ENCODE measurements at regions not wholly inside any gene's neighbourhood (a gene's known extent, or its start where the extent isn't known, plus 50 kb on each side); places are given as distances from the start of the nearest gene placed in this dataset.

DNA sequence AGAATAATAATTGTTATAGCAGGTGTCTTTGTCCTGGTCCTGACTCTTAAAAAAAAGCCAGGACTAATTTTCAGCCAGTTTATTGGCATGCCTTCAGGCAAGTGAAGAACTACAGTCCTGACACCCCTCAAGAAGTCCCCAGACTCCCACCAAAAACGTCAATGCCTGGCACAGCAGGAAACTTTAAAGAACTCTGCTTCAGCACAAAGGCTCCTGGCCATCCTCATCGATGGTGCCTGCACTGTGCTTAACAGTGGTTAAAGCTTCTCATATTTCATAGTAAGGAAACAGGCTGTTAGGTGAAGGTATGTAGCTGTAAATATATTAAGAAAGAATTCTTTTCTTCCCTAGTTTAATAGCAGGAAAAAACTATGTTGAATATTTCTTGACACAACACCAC, 280.1 kb upstream of the PUM3 start:
- TF ChIP-seq, protein P1, sequence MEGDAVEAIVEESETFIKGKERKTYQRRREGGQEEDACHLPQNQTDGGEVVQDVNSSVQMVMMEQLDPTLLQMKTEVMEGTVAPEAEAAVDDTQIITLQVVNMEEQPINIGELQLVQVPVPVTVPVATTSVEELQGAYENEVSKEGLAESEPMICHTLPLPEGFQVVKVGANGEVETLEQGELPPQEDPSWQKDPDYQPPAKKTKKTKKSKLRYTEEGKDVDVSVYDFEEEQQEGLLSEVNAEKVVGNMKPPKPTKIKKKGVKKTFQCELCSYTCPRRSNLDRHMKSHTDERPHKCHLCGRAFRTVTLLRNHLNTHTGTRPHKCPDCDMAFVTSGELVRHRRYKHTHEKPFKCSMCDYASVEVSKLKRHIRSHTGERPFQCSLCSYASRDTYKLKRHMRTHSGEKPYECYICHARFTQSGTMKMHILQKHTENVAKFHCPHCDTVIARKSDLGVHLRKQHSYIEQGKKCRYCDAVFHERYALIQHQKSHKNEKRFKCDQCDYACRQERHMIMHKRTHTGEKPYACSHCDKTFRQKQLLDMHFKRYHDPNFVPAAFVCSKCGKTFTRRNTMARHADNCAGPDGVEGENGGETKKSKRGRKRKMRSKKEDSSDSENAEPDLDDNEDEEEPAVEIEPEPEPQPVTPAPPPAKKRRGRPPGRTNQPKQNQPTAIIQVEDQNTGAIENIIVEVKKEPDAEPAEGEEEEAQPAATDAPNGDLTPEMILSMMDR (conservative IDR thresholded peaks at IDR 0.05 in 1 of 2, IDR thresholded peaks at IDR 0.05 in 1 of 2; ENCODE audit: extremely low read depth in 1 of 2, insufficient read depth in 1 of 2, low read depth in 1 of 2, low read length in 2 of 2): no peak
- no peak for TF ChIP-seq EZH2 (IDR thresholded peaks at IDR 0.05; ENCODE audit: borderline replicate concordance, low read length)

All from mammary epithelial cell (primary cell).